HCT116 (cell line): ENCODE measurements at regions not wholly inside any gene's neighbourhood (a gene's known extent, or its start where the extent isn't known, plus 50 kb on each side); places are given as distances from the start of the nearest gene placed in this dataset.

Source experiments
- ATAC-seq: fragments of 200-7000 bp; cut with Tn5 transposase; 2 replicates; pipeline ENCODE4 v1.9.1; 2020; ENCODE audit warnings: mild to moderate bottlenecking, moderate library complexity
- BruUV-seq: library from RNA; stranded (reverse); fragments of 400-500 nt; replicated peaks from 2 replicates; lab custom pipeline; 2021; lab: Mats Ljungman, UMichigan
- CTCF ChIA-PET: fragments of 300-600 bp; sonication (Branson Sonifier 250); formaldehyde crosslinking; loops from one replicate; lab custom pipeline; 2021; ENCODE audit warnings: antibody characterized with exemption; lab: Charles Lee
- POLR2A ChIA-PET: fragments of 300-600, 350-600 bp; sonication (Branson Sonifier 250); formaldehyde crosslinking; loops from one replicate; lab custom pipeline; 2021; ENCODE audit warnings: antibody characterized with exemption; lab: Charles Lee
- RAD21 ChIA-PET, 2 experiments: fragments of 300-600 bp; sonication (Branson Sonifier 250); formaldehyde crosslinking; loops; one replicate each; lab custom pipeline; 2023; ENCODE audit warnings: low total read pairs in 2 of 2; ENCODE audit not compliant: uncharacterized antibody in 2 of 2, unreplicated experiment in 2 of 2, low non-redundant PET in 1 of 2; lab: Charles Lee
- DNase-seq: peaks from one replicate; pipeline ENCODE4 v3.0.0-alpha.2; 2010; ENCODE audit warnings: low read depth, low spot score
- H2AFZ ChIP-seq: fragments of 200-600 bp; shearing (Covaris generic), sonication (generic); 2 replicates; pipeline ENCODE4 v1.6.1; 2017; ENCODE audit warnings: low read depth, mixed run types, mixed read lengths, antibody characterized with exemption, low read length; ENCODE audit not compliant: poor library complexity, severe bottlenecking
- H3K27ac ChIP-seq: 2 replicates; pipeline ENCODE4 v1.5.1; 2012; ENCODE audit warnings: low read depth, low read length
- H3K27me3 ChIP-seq: fragments of 200-600 bp; sonication (generic); 2 replicates; pipeline ENCODE4 v1.6.1; 2016; ENCODE audit warnings: mixed run types, low read length, mixed read lengths; ENCODE audit not compliant: insufficient read depth
- H3K36me3 ChIP-seq, 2 experiments: fragments of 200-500 bp in 1 of 2; fragments of 200-600 bp in 1 of 2; sonication (Bioruptor generic) in 1 of 2; sonication (generic) in 1 of 2; 2 replicates each; pipeline versions ENCODE4 v1.5.1 to v1.6.1; 2014 to 2016; ENCODE audit warnings: low read length in 2 of 2, inconsistent platforms in 1 of 2, mixed read lengths in 1 of 2, mixed run types in 1 of 2; ENCODE audit not compliant: insufficient read depth in 2 of 2, control insufficient read depth in 1 of 2
- H3K4me1 ChIP-seq, 2 experiments: fragments of 200-600 bp in 1 of 2; sonication (generic) in 1 of 2; 2 replicates each; pipeline versions ENCODE4 v1.5.1 to v1.6.1; 2012 to 2017; ENCODE audit warnings: low read length in 2 of 2, inconsistent platforms in 1 of 2, mild to moderate bottlenecking in 1 of 2, mixed read lengths in 1 of 2, mixed run types in 1 of 2, moderate library complexity in 1 of 2; ENCODE audit not compliant: insufficient read depth in 2 of 2, control insufficient read depth in 1 of 2
- H3K4me2 ChIP-seq: fragments of 200-600 bp; sonication (generic); 2 replicates; pipeline ENCODE4 v1.6.1; 2017; ENCODE audit warnings: mixed run types, low read length, mixed read lengths
- H3K4me3 ChIP-seq, 2 experiments: fragments of 200-600 bp in 1 of 2; sonication (generic) in 1 of 2; replicated peaks in 1 of 2; 2 replicates each; pipeline ENCODE4 v1.5.1; 2011 to 2016; ENCODE audit warnings: low read length in 2 of 2, control low read depth in 1 of 2, low read depth in 1 of 2, mild to moderate bottlenecking in 1 of 2, mixed read lengths in 1 of 2, mixed run types in 1 of 2
- H3K79me2 ChIP-seq: fragments of 200-600 bp; sonication (generic); 2 replicates; pipeline ENCODE4 v1.6.1; 2017; ENCODE audit warnings: mild to moderate bottlenecking, mixed run types, low read length, moderate library complexity, mixed read lengths; ENCODE audit not compliant: insufficient read depth
- H3K9ac ChIP-seq: fragments of 200-600 bp; sonication (generic); 2 replicates; pipeline ENCODE4 v1.6.1; 2016; ENCODE audit warnings: low read length, mixed read lengths
- H3K9me2 ChIP-seq: fragments of 200-600 bp; sonication (generic), shearing (Covaris generic); 2 replicates; pipeline ENCODE4 v1.6.1; 2017; ENCODE audit warnings: mixed run types, mild to moderate bottlenecking, moderate library complexity; ENCODE audit not compliant: insufficient read depth
- H3K9me3 ChIP-seq, 2 experiments: fragments of 200-500 bp in 1 of 2; fragments of 200-600 bp in 1 of 2; sonication (Bioruptor generic) in 1 of 2; sonication (generic) in 1 of 2; 2 replicates each; pipeline ENCODE4 v1.6.1; 2014 to 2017; ENCODE audit warnings: low read length in 2 of 2, mixed read lengths in 2 of 2, inconsistent platforms in 1 of 2, low read depth in 1 of 2, mild to moderate bottlenecking in 1 of 2, mixed run types in 1 of 2, moderate library complexity in 1 of 2; ENCODE audit not compliant: control insufficient read depth in 1 of 2, insufficient read depth in 1 of 2
- H4K20me1 ChIP-seq: fragments of 200-600 bp; sonication (generic), shearing (Covaris generic); 2 replicates; pipeline ENCODE4 v1.6.1; 2017; ENCODE audit warnings: mixed run types, mild to moderate bottlenecking, moderate library complexity; ENCODE audit not compliant: insufficient read depth
- CBX3 ChIP-seq: IDR thresholded peaks from 2 replicates; pipeline ENCODE4 v1.6.1; 2012; ENCODE audit warnings: low read depth
- CEBPB ChIP-seq: IDR thresholded peaks from 2 replicates; pipeline ENCODE4 v1.6.1; 2012; ENCODE audit warnings: low read depth
- ELF1 ChIP-seq: IDR thresholded peaks from 2 replicates; pipeline ENCODE4 v1.6.1; 2012; ENCODE audit warnings: low read depth, borderline replicate concordance
- EZH2 ChIP-seq: fragments of 200-600 bp; sonication (generic); IDR thresholded peaks from 2 replicates; pipeline ENCODE4 v1.6.1; 2017; ENCODE audit warnings: antibody characterized with exemption, mixed run types
- FOSL1 ChIP-seq: IDR thresholded peaks from 2 replicates; pipeline ENCODE4 v1.6.1; 2012; ENCODE audit warnings: low read depth
- JUND ChIP-seq: IDR thresholded peaks from 2 replicates; pipeline ENCODE4 v1.6.1; 2012
- POLR2A ChIP-seq: IDR thresholded peaks from 2 replicates; pipeline ENCODE4 v1.7.0; 2011; ENCODE audit warnings: borderline replicate concordance; ENCODE audit not compliant: insufficient read depth, insufficient read length; ENCODE audit errors: extremely low read depth
- RAD21 ChIP-seq: IDR thresholded peaks from 2 replicates; pipeline ENCODE4 v1.6.1; 2012; ENCODE audit warnings: low read depth, mild to moderate bottlenecking
- TCF7L2 ChIP-seq: IDR thresholded peaks from 2 replicates; pipeline ENCODE4 v1.7.0; 2011; ENCODE audit warnings: borderline replicate concordance, inconsistent platforms; ENCODE audit not compliant: insufficient read depth, insufficient read length; ENCODE audit errors: extremely low read depth
- ZFX ChIP-seq: fragments of 450-650 bp; IDR thresholded peaks from 2 replicates; pipeline ENCODE4 v1.6.1; 2017
- intact Hi-C: fragments of 100-400 bp; cut with micrococcal nuclease; formaldehyde crosslinking; loops from 2 replicates; pipeline ENCODE4 v1.10.0; 2022

GRCh38 chr16:22688930-22689329 is 125.0 kb upstream of the HS3ST2 start:
- ChIA-PET RAD21 (no interaction called here), CTCF (no interaction called here), POLR2A (no interaction called here)
- H3K4me3 ChIP-seq = no peak overlapping the region
- no peak overlapping the region for H2AFZ ChIP-seq
- no TSS peak for BruUV-seq
- intact Hi-C loops = no loop called here
- ATAC-seq (no peak), DNase-seq (no peak)
- no peaks in the 10 kb centered on the region for H3K36me3 ChIP-seq
- H3K27ac ChIP-seq = no peak overlapping the region
- H3K27me3 ChIP-seq = peaks cover 22% of the 10 kb centered on the region
- H3K9ac ChIP-seq = no peak overlapping the region
- no peak for TF ChIP-seq FOSL1
- TF ChIP-seq CBX3 = no peak
- TF ChIP-seq EZH2 = no peak
- no peak for TF ChIP-seq CEBPB
- no peak for TF ChIP-seq ELF1
- no peak for TF ChIP-seq TCF7L2
- no peak for TF ChIP-seq JUND
- no peak for TF ChIP-seq POLR2A
- TF ChIP-seq RAD21 = no peak
- no peaks in the 10 kb centered on the region for H3K4me1 ChIP-seq
- H3K9me3 ChIP-seq = no peaks in the 10 kb centered on the region
- H3K9me2 ChIP-seq = no peaks in the 10 kb centered on the region
- H4K20me1 ChIP-seq = no peaks in the 10 kb centered on the region; the same call in 1 of the 2 replicates
- H3K4me2 ChIP-seq = no peak overlapping the region
- H3K79me2 ChIP-seq = no peaks in the 10 kb centered on the region

GRCh38 chr16:22691335-22691734 is 122.6 kb upstream of the HS3ST2 start:
- ChIA-PET RAD21 (no interaction called here), POLR2A (no interaction called here), CTCF (no interaction called here)
- BruUV-seq = no TSS peak
- intact Hi-C loops = loop anchor here (2.0 kb wide), 1 partner anchor 21 kb away; no protein-coding TSS in a partner anchor
- no peak overlapping the region for H3K4me2 ChIP-seq
- peak; percentile 22; the same call in 1 of the 2 replicates for TF ChIP-seq ZFX
- no peak for TF ChIP-seq EZH2
- no peak overlapping the region for H3K4me3 ChIP-seq
- H2AFZ ChIP-seq = no peak overlapping the region
- no peaks in the 10 kb centered on the region for H3K36me3 ChIP-seq
- no peak overlapping the region for H3K9ac ChIP-seq
- no peak for DNase-seq
- H3K9me3 ChIP-seq = no peaks in the 10 kb centered on the region
- H3K9me2 ChIP-seq = no peaks in the 10 kb centered on the region
- H3K27me3 ChIP-seq = peaks cover 35% of the 10 kb centered on the region
- no peak overlapping the region for H3K27ac ChIP-seq
- H3K4me1 ChIP-seq = no peaks in the 10 kb centered on the region
- H4K20me1 ChIP-seq = no peaks in the 10 kb centered on the region; the same call in 1 of the 2 replicates
- no peaks in the 10 kb centered on the region for H3K79me2 ChIP-seq
- no peak for ATAC-seq
